PC-9 (cell line): ENCODE measurements at regions not wholly inside any gene's neighbourhood (a gene's known extent, or its start where the extent isn't known, plus 50 kb on each side); places are given as distances from the start of the nearest gene placed in this dataset.

Experiments used
- CTCF ChIP-seq: fragments of 200-600 bp; sonication (generic); conservative IDR thresholded peaks from 2 replicates; pipeline ENCODE4 v1.6.1; 2017; ENCODE audit warnings: mixed run types, antibody characterized with exemption, mild to moderate bottlenecking, moderate library complexity
- EZH2 ChIP-seq: fragments of 200-600 bp; sonication (generic); IDR thresholded peaks from 2 replicates; pipeline ENCODE4 v1.8.0; 2017; ENCODE audit warnings: antibody characterized with exemption, low read depth

- no peak for TF ChIP-seq CTCF
- TF ChIP-seq EZH2: no peak
Observed at GRCh38 chr1:79517470-79518224, 511.1 kb upstream of the ADGRL4 start.
